Upper lobe of left lung (tissue), 4 donors: ENCODE measurements at regions not wholly inside any gene's neighbourhood (a gene's known extent, or its start where the extent isn't known, plus 50 kb on each side); places are given as distances from the start of the nearest gene placed in this dataset.

Experiments
- EP300 ChIP-seq, 4 donors: sonication (generic); formaldehyde crosslinking; IDR thresholded peaks; one replicate each; pipeline ENCODE4 v1.5.1; 2017; ENCODE audit warnings: antibody characterized with exemption in 4 of 4, control low read depth in 2 of 4
- POLR2A ChIP-seq, 4 donors: fragments of 450-650 bp; IDR thresholded peaks; one replicate each; pipeline ENCODE4 v1.5.1; 2016 to 2017; ENCODE audit warnings: antibody characterized with exemption in 4 of 4, mild to moderate bottlenecking in 2 of 4
- TF ChIP-seq, protein P1 (sequence below), 6 experiments: fragments of 450-650 bp in 4 of 6; fragments of 200-600 bp in 2 of 6; sonication (generic) in 2 of 6; IDR thresholded peaks; one replicate each; pipeline ENCODE4 v1.5.1; 2016 to 2019; ENCODE audit warnings: antibody characterized with exemption in 6 of 6

DNA sequence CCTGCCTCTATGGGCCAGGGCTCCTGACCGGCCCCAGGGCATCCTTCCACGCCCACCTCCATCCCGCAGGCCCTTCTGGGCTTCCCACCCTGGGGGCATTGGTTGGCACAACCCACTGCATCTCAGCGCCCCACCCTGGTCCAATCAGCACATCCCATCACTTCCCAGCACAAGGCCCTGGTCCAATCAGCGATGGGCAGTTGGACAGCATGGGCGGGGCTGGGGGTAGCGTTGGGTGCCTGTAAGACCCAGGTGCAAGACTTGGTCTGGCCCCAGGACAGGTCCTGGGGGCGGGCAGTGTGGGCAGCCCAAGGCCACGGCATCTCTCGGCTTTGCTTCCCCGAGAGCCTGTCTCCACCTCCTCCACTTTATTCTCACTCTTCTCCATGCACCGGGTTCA, 298.5 kb downstream of the BMP7 start:
- TF ChIP-seq, protein P1, sequence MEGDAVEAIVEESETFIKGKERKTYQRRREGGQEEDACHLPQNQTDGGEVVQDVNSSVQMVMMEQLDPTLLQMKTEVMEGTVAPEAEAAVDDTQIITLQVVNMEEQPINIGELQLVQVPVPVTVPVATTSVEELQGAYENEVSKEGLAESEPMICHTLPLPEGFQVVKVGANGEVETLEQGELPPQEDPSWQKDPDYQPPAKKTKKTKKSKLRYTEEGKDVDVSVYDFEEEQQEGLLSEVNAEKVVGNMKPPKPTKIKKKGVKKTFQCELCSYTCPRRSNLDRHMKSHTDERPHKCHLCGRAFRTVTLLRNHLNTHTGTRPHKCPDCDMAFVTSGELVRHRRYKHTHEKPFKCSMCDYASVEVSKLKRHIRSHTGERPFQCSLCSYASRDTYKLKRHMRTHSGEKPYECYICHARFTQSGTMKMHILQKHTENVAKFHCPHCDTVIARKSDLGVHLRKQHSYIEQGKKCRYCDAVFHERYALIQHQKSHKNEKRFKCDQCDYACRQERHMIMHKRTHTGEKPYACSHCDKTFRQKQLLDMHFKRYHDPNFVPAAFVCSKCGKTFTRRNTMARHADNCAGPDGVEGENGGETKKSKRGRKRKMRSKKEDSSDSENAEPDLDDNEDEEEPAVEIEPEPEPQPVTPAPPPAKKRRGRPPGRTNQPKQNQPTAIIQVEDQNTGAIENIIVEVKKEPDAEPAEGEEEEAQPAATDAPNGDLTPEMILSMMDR (IDR thresholded peaks at IDR 0.05): no peak
- TF ChIP-seq POLR2A (IDR thresholded peaks at IDR 0.05): no peak
- no peak for TF ChIP-seq EP300 (IDR thresholded peaks at IDR 0.05)
